HEK293T (cell line): ENCODE measurements at regions not wholly inside any gene's neighbourhood (a gene's known extent, or its start where the extent isn't known, plus 50 kb on each side); places are given as distances from the start of the nearest gene placed in this dataset.

Experiments used
- LEF1 ChIP-seq: fragments of 450-650 bp; IDR thresholded peaks from 2 replicates; pipeline ENCODE4 v1.6.1; 2017; ENCODE audit warnings: mild to moderate bottlenecking, borderline replicate concordance
- NFRKB ChIP-seq: fragments of 450-650 bp; IDR thresholded peaks from 2 replicates; pipeline ENCODE4 v1.6.1; 2016; ENCODE audit warnings: mild to moderate bottlenecking, moderate library complexity
- SUZ12 ChIP-seq: fragments of 450-650 bp; IDR thresholded peaks from 2 replicates; pipeline ENCODE4 v1.6.1; 2016; ENCODE audit warnings: mild to moderate bottlenecking

- TF ChIP-seq LEF1 (no peak), SUZ12 (no peak), NFRKB (no peak)
Measured at GRCh38 chr9:117595650-117596049, 108.6 kb upstream of the TLR4 start.
